GM18867 (cell line): ENCODE measurements at regions not wholly inside any gene's neighbourhood (a gene's known extent, or its start where the extent isn't known, plus 50 kb on each side); places are given as distances from the start of the nearest gene placed in this dataset.

Experiments used
- ATAC-seq: cut with Tn5 transposase; IDR thresholded peaks from one replicate; pipeline ENCODE4 v1.9.1; 2021; ENCODE audit warnings: mild to moderate bottlenecking, moderate library complexity; ENCODE audit not compliant: unreplicated experiment

DNA sequence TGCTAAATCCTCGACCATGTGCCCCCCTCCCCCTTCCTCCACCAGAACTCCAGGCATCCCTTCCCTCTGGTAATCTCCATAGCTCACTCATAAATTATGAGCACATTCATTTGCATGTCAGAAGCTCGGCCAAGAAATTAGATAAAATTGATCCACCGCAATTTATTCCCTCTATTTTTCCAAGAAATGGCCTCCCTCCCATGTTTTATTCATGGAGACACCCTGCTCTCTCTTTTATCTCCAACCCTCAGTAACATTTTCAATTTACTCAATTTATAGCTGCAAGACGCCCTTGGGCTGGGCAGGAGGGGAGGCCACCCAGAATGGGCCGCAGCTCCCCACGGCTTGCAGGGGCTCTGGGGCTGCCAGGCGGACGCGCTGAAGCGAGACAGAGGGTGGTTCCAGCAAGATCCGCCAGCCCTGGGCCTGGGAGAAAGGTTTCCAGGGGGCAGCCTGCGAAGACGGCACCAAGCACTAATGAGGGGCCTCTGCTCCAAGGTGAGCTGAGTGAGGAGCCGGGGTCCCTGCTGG lies 54.7 kb upstream of the ZNF423 start:
- ATAC-seq = no peak

GRCh38 chr16:49911430-49911829 lies 55.5 kb upstream of the ZNF423 start:
- ATAC-seq = no peak

DNA sequence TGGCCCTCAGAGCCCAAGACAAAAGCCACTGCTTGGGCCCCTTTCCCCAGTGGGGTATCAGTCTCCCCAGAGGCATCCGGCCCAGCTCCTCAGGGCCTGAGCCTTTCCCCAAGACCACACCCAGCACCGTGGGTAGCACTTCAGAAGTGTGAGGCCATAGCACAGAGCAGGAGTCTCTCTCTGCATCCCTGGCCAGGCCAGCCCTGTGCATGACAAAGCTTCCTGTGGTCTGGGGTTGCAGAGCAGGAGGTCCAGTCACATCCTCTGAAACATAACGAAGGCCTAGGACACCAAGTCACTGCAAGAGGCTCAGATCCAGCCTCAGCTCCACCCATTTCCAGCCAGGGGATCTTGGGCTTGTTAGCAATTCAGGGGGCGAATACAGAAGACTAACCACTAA lies 56.8 kb upstream of the ZNF423 start:
- no peak for ATAC-seq

- no peak for ATAC-seq
Measured at GRCh38 chr16:49913720-49914119, 57.8 kb upstream of the ZNF423 start.

- no peak for ATAC-seq
Measured at GRCh38 chr16:49914657-49915056, 58.7 kb upstream of the ZNF423 start.

DNA sequence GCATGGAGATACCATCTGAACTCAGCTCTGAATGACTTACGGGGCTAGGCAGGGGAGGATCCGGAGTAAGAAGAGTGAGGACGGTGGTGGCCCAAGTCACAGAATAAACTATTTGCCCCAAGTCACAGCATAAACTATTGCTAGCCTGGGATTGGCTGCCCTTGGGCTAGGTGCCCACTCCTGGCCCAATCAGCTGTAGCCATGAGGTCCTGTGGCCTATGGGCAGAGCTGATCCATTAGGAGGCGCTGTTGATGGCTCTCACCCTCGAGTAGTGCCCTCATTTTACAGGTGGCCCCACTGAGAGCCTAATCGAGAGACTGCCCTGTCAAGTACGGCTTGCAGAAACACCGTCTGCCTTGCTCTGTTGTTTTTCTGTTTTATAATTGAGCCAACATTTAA lies 62.3 kb upstream of the ZNF423 start:
- no peak for ATAC-seq

GRCh38 chr16:49919327-49919726 lies 63.4 kb upstream of the ZNF423 start:
- no peak for ATAC-seq

DNA sequence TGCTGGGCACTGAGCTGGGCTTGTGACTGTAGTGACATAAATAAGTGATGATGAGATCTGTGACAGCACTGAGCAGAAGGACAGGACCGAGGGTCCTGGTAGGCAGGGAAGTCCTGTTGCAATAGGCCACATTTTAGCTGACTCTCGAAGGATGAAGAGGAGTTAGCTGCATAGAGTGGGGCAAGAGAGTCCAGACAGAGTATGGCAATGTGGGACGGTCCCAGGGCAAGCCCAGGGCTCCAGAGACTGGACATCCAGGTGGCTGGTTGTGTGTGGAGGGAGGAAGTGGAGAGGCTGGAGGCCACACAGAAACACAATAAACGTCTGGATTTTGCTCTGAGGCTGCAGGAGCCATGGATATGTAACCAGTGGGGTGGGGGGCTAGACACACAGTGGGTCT lies 64.5 kb upstream of the ZNF423 start:
- ATAC-seq = no peak

DNA sequence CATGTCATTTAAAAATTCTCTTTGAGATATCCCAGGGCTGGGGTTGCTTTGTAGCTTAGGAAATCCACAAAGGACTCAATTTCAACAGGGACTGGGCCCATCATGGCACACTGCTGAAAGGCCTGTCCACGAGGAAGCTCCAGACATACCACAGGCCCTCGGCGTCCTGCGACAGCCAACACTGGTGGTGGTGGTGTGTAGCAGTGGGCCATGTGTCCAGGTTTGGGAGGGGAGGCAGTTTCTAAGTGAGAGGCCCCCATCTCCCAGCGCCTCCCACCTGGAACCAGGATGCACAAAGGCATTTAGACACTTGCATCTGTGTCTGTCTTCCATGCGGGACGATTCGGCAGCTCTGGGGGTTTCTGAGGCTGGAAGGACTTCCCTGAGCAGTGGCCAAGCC lies 65.2 kb upstream of the ZNF423 start:
- no peak for ATAC-seq

GRCh38 chr16:49921791-49922456 lies 66.0 kb upstream of the ZNF423 start:
- peak; percentile 52 for ATAC-seq

GRCh38 chr16:49923411-49923810 lies 67.5 kb upstream of the ZNF423 start:
- no peak for ATAC-seq

GRCh38 chr16:49924078-49924477 lies 68.2 kb upstream of the ZNF423 start:
- ATAC-seq = no peak

DNA sequence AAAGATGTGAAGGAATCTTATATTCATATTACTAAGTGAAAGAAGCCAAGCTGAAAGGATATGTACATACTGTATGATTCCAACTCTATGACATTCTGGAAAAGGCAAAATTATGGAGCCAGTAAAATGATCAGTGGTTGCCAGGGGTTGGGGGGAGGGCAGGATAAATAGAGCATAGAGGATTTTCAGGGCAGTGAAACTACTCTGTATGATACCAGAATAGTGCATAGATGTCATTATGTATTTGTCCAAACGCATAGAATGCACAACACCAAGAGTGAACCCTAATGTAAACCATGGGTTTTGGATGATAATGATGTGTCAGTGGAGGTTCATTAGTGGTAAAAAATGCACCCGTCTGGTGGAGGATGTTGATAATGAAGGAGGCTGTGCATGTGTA lies 71.0 kb upstream of the ZNF423 start:
- ATAC-seq = no peak

GRCh38 chr16:49928176-49929041 lies 72.5 kb upstream of the ZNF423 start:
- ATAC-seq = no peak

DNA sequence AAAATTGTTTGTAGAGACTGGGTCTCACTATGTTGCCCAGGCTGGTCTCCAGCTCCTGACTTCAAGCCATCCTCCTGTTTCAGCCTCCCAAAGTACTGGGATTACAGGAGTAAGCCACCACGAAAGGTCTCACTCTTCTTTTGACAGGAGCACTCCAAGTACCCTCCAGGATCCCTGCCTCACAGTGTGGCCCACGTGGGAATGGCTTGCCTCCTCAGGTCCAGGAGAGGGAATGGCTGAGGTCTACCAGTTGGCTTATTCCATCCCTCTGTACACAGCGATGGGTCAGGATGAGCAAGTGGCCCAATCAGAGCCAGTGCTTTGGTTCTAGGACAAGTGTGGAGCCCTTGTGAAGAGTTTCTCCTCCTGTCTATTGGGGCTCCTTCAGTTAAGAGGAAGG lies 73.7 kb upstream of the ZNF423 start:
- ATAC-seq = no peak

DNA sequence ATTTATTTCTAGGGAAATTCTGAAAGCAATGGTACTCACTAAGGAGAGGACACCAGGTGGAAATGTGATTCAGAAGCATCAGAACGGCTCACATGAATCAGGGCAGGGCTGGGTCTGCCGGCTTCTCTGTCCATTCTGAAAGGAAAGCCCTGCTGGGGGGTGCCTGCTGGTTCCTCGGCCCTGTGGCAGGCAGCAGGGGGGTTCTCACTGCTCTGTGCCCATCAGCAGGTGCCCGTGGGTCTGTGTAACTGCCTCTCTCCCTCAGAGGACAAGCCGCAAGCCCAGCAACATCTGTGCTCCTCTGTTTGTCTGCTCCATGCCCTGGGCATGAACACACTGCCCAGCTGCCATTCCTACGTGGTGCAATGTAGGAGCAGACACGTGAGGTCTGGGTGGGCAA lies 74.9 kb upstream of the ZNF423 start:
- no peak for ATAC-seq

GRCh38 chr16:49931266-49931665 lies 75.4 kb upstream of the ZNF423 start:
- ATAC-seq = no peak

GRCh38 chr16:49931916-49932315 lies 76.0 kb upstream of the ZNF423 start:
- ATAC-seq = no peak

DNA sequence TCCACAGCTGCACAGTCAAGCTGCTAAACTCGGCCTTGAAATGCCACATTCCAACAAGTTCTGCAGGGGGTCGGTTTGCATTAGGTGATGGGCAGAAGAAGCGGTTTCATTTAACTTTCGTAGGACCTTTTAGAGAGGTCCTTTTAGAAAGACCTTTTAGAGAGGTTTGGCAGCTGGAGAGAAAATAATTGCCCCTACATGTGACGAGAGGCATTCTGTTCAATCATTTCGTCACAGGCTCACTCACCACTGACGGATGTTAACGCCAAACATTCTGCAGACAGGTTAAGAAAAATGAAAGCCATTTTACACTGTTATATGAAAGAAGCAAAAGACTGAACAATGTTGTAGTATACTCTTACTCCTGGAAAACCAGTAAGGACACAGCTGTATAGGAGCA lies 76.5 kb upstream of the ZNF423 start:
- no peak for ATAC-seq

DNA sequence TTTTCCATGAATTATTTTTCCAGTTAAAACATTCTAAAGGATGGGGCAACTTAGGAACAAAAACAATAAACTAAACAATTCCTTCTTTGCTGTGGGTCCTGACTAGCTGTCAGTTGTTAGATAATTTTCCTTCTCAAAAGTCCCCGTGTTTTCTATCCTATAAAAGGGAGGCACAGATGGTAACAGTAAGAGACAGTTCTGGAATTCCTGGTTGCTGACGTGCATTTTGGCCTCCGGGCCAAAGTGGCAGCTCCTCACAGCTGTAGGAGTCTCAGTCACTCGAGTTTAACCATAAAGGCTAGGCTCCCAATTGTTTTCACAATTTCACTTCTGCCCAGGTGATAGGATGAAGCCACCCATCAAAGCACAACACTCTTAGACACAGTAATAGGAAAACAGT lies 77.0 kb upstream of the ZNF423 start:
- no peak for ATAC-seq

DNA sequence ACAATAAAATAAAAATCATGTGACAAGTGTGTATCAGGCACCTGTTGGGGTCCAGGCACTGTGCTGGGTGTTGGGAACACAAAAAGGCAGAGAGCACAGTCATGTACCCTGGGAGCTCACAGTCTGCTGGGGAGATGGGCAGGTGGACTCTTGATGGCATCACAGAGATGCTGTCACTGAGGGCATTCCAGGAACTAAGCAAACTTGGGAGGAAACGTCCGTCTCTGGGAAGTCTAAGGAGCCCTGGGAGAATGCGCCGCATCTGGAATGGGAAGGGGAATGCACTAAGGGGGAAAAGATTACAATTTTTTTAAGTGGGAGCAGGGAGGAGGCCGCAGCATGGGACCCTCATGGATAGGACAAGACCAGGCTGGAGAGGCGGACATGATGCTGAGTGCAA lies 80.9 kb upstream of the ZNF423 start:
- no peak for ATAC-seq

- ATAC-seq = no peak
Measured at GRCh38 chr16:49937886-49938285, 82.0 kb upstream of the ZNF423 start.
